Loucy (cell line): ENCODE measurements at regions not wholly inside any gene's neighbourhood (a gene's known extent, or its start where the extent isn't known, plus 50 kb on each side); places are given as distances from the start of the nearest gene placed in this dataset.
"Not testable (repeated sequence)": the region's sequence is repeated elsewhere in the genome, so short reads cannot be mapped to it uniquely, and the experiment has no call there.

Experiments
- H2AFZ ChIP-seq: fragments of 200-600 bp; sonication (generic); 2 replicates; pipeline ENCODE4 v1.6.0; 2016; ENCODE audit warnings: antibody characterized with exemption, mild to moderate bottlenecking, low read length, moderate library complexity
- H3F3A ChIP-seq: fragments of 200-600 bp; 2 replicates; pipeline ENCODE4 v1.6.0; 2016; ENCODE audit warnings: antibody characterized with exemption, low read depth, mild to moderate bottlenecking
- H3K27me3 ChIP-seq: fragments of 200-600 bp; sonication (generic); 2 replicates; pipeline ENCODE4 v1.6.1; 2014; ENCODE audit warnings: low read length, mild to moderate bottlenecking; ENCODE audit not compliant: insufficient read depth, poor library complexity, severe bottlenecking
- H3K36me3 ChIP-seq: fragments of 200-600 bp; sonication (generic); 2 replicates; pipeline ENCODE4 v1.6.1; 2016; ENCODE audit warnings: low read length; ENCODE audit not compliant: insufficient read depth
- H3K4me1 ChIP-seq: fragments of 200-600 bp; sonication (generic); 2 replicates; pipeline ENCODE4 v1.5.1; 2014; ENCODE audit warnings: low read length, mild to moderate bottlenecking; ENCODE audit not compliant: insufficient read depth, poor library complexity, severe bottlenecking
- H3K4me2 ChIP-seq: fragments of 200-600 bp; sonication (generic); 2 replicates; pipeline ENCODE4 v1.6.0; 2014; ENCODE audit warnings: antibody characterized with exemption, low read length, low read depth, mild to moderate bottlenecking; ENCODE audit not compliant: poor library complexity, severe bottlenecking
- H3K4me3 ChIP-seq: fragments of 200-600 bp; sonication (generic); 2 replicates; pipeline ENCODE4 v1.5.1; 2014; ENCODE audit warnings: low read length, mild to moderate bottlenecking, mixed read lengths; ENCODE audit not compliant: poor library complexity, severe bottlenecking
- H3K79me2 ChIP-seq: fragments of 200-600 bp; sonication (generic); 2 replicates; pipeline ENCODE4 v1.6.1; 2014; ENCODE audit warnings: low read length; ENCODE audit not compliant: insufficient read depth
- H3K9ac ChIP-seq: fragments of 200-600 bp; sonication (generic); 2 replicates; pipeline ENCODE4 v1.6.0; 2014; ENCODE audit warnings: mild to moderate bottlenecking, low read depth, low read length, moderate library complexity; ENCODE audit not compliant: poor library complexity, severe bottlenecking
- H3K9me2 ChIP-seq: fragments of 200-600 bp; sonication (generic); replicated peaks from 2 replicates; pipeline ENCODE4 v1.6.1; 2016; ENCODE audit warnings: low read depth, low read length, mixed read lengths
- H3K9me3 ChIP-seq: fragments of 200-600 bp; sonication (generic); 2 replicates; pipeline ENCODE4 v1.6.1; 2014; ENCODE audit warnings: mild to moderate bottlenecking, antibody characterized with exemption, low read length, low read depth; ENCODE audit not compliant: insufficient read depth
- H4K20me1 ChIP-seq: fragments of 200-600 bp; sonication (generic); 2 replicates; pipeline ENCODE4 v1.6.0; 2014; ENCODE audit warnings: antibody characterized with exemption, low read length, mild to moderate bottlenecking; ENCODE audit not compliant: insufficient read depth, poor library complexity, severe bottlenecking
- EZH2phosphoT487 ChIP-seq: fragments of 200-600 bp; IDR thresholded peaks from 2 replicates; pipeline ENCODE4 v1.6.1; 2018; ENCODE audit warnings: antibody characterized with exemption, mild to moderate bottlenecking, moderate library complexity, borderline replicate concordance
- TF ChIP-seq, protein P1 (sequence below): fragments of 200-600 bp; sonication (generic); conservative IDR thresholded peaks from 2 replicates; pipeline ENCODE4 v1.5.1; 2014; ENCODE audit warnings: mild to moderate bottlenecking, antibody characterized with exemption, low read length

DNA sequence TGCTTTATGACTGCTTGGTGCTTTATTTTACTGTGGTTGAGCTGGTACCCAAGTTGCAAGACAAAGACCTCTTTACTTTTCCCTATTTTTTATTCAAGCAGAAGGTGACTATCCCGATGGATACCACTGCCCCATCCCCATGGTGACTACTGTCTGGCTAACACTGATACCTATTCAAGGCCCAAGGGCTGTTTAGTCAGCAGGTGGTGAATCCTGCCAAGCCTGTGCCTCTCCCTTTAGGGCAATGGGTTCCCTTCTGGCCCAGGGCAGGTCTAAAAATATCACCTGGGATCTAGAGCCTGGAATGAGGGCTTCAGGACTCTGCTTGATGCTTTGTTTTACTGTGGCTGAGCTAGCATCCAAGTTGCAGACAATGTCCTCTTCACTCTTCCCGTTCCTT, 510.0 kb upstream of the GRAMD2B start:
- Histone ChIP-seq H3K9me3 (no peaks in the 10 kb centered on the region), H3K36me3 (no peaks in the 10 kb centered on the region), H3K4me3 (no peak overlapping the region), H2AFZ (no peak overlapping the region), H4K20me1 (no peaks in the 10 kb centered on the region), H3K4me1 (no peaks in the 10 kb centered on the region), H3K9me2 (no peaks in the 10 kb centered on the region), H3F3A (no peaks in the 10 kb centered on the region), H3K9ac (no peak overlapping the region), H3K79me2 (no peaks in the 10 kb centered on the region), H3K27me3 (no peaks in the 10 kb centered on the region), H3K4me2 (no peak overlapping the region)
- no peak for TF ChIP-seq EZH2phosphoT487
- TF ChIP-seq, protein P1, sequence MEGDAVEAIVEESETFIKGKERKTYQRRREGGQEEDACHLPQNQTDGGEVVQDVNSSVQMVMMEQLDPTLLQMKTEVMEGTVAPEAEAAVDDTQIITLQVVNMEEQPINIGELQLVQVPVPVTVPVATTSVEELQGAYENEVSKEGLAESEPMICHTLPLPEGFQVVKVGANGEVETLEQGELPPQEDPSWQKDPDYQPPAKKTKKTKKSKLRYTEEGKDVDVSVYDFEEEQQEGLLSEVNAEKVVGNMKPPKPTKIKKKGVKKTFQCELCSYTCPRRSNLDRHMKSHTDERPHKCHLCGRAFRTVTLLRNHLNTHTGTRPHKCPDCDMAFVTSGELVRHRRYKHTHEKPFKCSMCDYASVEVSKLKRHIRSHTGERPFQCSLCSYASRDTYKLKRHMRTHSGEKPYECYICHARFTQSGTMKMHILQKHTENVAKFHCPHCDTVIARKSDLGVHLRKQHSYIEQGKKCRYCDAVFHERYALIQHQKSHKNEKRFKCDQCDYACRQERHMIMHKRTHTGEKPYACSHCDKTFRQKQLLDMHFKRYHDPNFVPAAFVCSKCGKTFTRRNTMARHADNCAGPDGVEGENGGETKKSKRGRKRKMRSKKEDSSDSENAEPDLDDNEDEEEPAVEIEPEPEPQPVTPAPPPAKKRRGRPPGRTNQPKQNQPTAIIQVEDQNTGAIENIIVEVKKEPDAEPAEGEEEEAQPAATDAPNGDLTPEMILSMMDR: no peak

DNA sequence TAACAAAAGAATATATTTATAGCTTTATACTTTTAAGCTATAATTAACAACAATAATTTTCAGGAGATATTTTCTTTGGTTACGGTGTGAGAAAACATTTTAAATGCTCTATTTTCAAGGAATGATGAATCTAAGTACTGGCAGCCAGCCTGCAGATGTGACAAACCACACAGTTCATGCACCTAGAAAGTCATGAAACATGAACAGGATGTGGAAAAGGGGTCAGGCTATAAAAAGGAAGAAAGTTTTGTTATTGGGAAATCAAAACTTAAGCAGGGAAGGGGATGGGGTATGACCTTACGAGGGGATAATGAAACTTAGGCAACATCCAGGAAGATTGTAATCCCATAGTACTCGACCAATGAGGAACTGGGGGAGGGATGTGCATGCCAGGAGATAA, 508.7 kb upstream of the GRAMD2B start:
- H3K4me2 ChIP-seq: no peak overlapping the region
- H3K9ac ChIP-seq: no peak overlapping the region
- no peaks in the 10 kb centered on the region for H3K27me3 ChIP-seq

DNA sequence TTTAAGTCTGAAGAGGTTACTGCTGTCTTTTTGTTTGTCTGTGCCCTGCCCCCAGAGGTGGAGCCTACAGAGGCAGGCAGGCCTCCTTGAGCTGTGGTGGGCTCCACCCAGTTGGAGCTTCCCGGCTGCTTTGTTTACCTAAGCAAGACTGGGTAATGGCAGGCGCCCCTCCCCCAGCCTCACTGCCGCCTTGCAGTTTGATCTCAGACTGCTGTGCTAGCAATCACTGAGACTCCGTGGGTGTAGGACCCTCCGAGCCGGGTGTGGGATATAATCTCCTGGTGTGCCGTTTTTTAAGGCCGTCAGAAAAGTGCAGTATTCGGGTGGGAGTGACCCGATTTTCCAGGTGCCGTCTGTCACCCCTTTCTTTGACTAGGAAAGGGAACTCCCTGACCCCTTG, 499.3 kb upstream of the GRAMD2B start:
- H3K9me3 ChIP-seq, H3K27me3 ChIP-seq, H4K20me1 ChIP-seq, H3K36me3 ChIP-seq, H3K4me3 ChIP-seq, H3F3A ChIP-seq, H3K79me2 ChIP-seq, H3K9me2 ChIP-seq, H3K9ac ChIP-seq, H3K4me2 ChIP-seq, H3K4me1 ChIP-seq, H2AFZ ChIP-seq: not testable (repeated sequence)

More for the DNA sequence above, 508.7 kb upstream of the GRAMD2B start:
- Histone ChIP-seq H3F3A (no peaks in the 10 kb centered on the region), H3K4me1 (no peaks in the 10 kb centered on the region), H4K20me1 (no peaks in the 10 kb centered on the region), H3K9me3 (no peaks in the 10 kb centered on the region), H3K9me2 (no peaks in the 10 kb centered on the region), H2AFZ (no peak overlapping the region), H3K79me2 (no peaks in the 10 kb centered on the region), H3K4me3 (no peak overlapping the region), H3K36me3 (no peaks in the 10 kb centered on the region)
- TF ChIP-seq, protein P1: no peak
- no peak for TF ChIP-seq EZH2phosphoT487

DNA sequence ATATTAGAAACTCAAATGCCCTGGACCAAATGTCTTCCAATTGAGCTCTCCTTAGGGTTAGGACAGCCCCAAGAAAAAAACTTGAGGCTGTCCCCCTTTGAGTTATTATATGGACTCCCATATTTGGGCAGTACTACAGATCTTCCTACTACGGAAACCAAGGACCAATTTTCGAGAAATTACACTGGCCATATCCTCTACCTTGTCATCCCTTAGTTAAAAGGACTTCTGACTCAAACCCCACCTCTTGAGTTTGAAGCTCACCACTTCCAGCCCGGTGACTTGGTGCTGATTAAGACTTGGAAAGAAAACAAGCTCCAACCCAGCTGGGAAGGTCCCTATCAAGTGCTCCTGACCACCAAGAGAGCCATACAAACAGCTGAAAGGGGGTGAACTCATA, 497.0 kb upstream of the GRAMD2B start:
- Histone ChIP-seq H3K9me3 (no peaks in the 10 kb centered on the region), H3K27me3 (no peaks in the 10 kb centered on the region), H3K4me3 (no peak overlapping the region), H3F3A (no peaks in the 10 kb centered on the region), H3K79me2 (no peaks in the 10 kb centered on the region), H3K4me1 (no peaks in the 10 kb centered on the region), H3K9ac (no peak overlapping the region), H2AFZ (no peak overlapping the region), H3K36me3 (no peaks in the 10 kb centered on the region), H3K9me2 (no peaks in the 10 kb centered on the region), H4K20me1 (no peaks in the 10 kb centered on the region), H3K4me2 (no peak overlapping the region)
- TF ChIP-seq, protein P1: no peak
- TF ChIP-seq EZH2phosphoT487: no peak
